HFFc6 (cell line): ENCODE measurements at regions not wholly inside any gene's neighbourhood (a gene's known extent, or its start where the extent isn't known, plus 50 kb on each side); places are given as distances from the start of the nearest gene placed in this dataset.

Experiments used
- DNase-seq: peaks from one replicate; pipeline ENCODE4 v3.0.0-alpha.2; 2018
- H3K27ac Mint-ChIP-seq: 2 replicates; pipeline ENCODE4 v1.8.0; 2020; ENCODE audit warnings: mild to moderate bottlenecking, mixed read lengths
- H3K27me3 Mint-ChIP-seq: 2 replicates; pipeline ENCODE4 v1.8.0; 2021; ENCODE audit warnings: mild to moderate bottlenecking, moderate library complexity, mixed read lengths; ENCODE audit not compliant: insufficient read depth
- H3K36me3 Mint-ChIP-seq: 2 replicates; pipeline ENCODE4 v1.8.0; 2021; ENCODE audit warnings: low read depth, mixed read lengths
- H3K4me1 Mint-ChIP-seq: 2 replicates; pipeline ENCODE4 v1.8.0; 2020; ENCODE audit warnings: low read depth, mixed read lengths
- H3K4me3 Mint-ChIP-seq: 2 replicates; pipeline ENCODE4 v1.8.0; 2020; ENCODE audit warnings: mild to moderate bottlenecking, moderate library complexity, mixed read lengths
- H3K9me3 Mint-ChIP-seq: 2 replicates; pipeline ENCODE4 v1.8.0; 2020; ENCODE audit warnings: mild to moderate bottlenecking, mixed read lengths
- TF ChIP-seq, protein P1 (sequence below): fragments of 200-600 bp; sonication (generic); IDR thresholded peaks from 2 replicates; pipeline ENCODE4 v1.5.0; 2021; ENCODE audit warnings: antibody characterized with exemption, mild to moderate bottlenecking

- Mint-ChIP-seq H3K27me3 (no peaks in the 10 kb centered on the region), H3K27ac (no peak overlapping the region), H3K9me3 (peaks cover 42% of the 10 kb centered on the region), H3K4me1 (no peaks in the 10 kb centered on the region), H3K36me3 (no peaks in the 10 kb centered on the region), H3K4me3 (no peak overlapping the region)
- no peak for DNase-seq
- TF ChIP-seq, protein P1, sequence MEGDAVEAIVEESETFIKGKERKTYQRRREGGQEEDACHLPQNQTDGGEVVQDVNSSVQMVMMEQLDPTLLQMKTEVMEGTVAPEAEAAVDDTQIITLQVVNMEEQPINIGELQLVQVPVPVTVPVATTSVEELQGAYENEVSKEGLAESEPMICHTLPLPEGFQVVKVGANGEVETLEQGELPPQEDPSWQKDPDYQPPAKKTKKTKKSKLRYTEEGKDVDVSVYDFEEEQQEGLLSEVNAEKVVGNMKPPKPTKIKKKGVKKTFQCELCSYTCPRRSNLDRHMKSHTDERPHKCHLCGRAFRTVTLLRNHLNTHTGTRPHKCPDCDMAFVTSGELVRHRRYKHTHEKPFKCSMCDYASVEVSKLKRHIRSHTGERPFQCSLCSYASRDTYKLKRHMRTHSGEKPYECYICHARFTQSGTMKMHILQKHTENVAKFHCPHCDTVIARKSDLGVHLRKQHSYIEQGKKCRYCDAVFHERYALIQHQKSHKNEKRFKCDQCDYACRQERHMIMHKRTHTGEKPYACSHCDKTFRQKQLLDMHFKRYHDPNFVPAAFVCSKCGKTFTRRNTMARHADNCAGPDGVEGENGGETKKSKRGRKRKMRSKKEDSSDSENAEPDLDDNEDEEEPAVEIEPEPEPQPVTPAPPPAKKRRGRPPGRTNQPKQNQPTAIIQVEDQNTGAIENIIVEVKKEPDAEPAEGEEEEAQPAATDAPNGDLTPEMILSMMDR: no peak
Observed at GRCh38 chr10:118116362-118116714, 69.6 kb upstream of the RAB11FIP2 start.

GRCh38 chr10:118115701-118116100 is 69.0 kb upstream of the RAB11FIP2 start:
- TF ChIP-seq, protein P1: no peak
- Mint-ChIP-seq H3K9me3 (peaks cover 39% of the 10 kb centered on the region), H3K4me3 (no peak overlapping the region), H3K27me3 (no peaks in the 10 kb centered on the region), H3K4me1 (no peaks in the 10 kb centered on the region), H3K36me3 (no peaks in the 10 kb centered on the region), H3K27ac (no peak overlapping the region)
- DNase-seq: no peak

DNA sequence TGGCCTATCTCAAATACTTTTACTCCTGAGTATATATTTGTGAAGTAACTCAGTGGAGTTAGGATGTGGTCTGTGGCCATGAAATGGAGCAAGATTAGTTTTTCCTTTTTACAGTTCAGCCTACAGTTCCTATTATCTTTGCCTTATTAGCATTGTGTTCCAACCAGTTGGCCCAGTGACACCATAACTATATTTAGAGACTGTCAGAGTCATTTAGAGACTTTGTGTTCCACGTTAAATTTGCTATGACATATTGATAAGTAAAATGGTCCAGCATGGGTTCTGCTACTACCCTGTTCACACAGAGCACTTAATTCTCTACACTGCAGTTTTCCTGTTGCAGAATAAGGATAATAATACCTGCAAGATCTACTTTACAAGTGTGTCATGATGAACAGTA is 68.3 kb upstream of the RAB11FIP2 start:
- no peak for DNase-seq
- Mint-ChIP-seq H3K9me3 (peaks cover 32% of the 10 kb centered on the region), H3K27ac (no peak overlapping the region), H3K4me3 (no peak overlapping the region), H3K4me1 (no peaks in the 10 kb centered on the region), H3K36me3 (no peaks in the 10 kb centered on the region), H3K27me3 (no peaks in the 10 kb centered on the region)
- TF ChIP-seq, protein P1: no peak

DNA sequence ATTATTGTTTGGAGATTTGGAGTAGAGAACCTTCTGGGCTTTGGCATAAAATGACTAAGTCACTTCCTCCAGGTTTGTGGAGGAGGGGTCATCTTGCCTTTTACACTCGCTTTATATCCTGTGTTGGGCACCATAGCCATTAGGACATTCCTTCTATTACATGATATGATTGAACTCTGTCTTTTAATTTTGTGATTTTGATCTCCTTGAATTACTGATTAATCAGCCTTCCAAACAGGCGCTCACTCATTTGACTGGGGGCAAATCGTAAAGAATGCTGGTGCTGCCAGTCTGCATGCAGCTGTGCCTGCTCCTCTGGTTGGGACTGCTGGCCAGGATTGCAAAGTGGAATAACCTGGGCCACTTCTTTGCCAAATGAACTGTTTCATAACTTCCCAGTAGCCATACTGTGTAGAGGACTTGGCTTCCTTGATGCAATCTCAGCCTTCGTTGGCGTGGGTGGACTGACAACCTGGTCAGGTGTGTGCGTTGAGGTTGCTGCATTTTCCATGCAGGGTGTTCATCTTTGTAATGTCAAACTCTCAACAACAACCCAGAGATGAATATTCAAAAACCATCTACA is 65.9 kb upstream of the RAB11FIP2 start:
- TF ChIP-seq, protein P1: no peak
- Mint-ChIP-seq H3K27ac (no peak overlapping the region), H3K36me3 (no peaks in the 10 kb centered on the region)

DNA sequence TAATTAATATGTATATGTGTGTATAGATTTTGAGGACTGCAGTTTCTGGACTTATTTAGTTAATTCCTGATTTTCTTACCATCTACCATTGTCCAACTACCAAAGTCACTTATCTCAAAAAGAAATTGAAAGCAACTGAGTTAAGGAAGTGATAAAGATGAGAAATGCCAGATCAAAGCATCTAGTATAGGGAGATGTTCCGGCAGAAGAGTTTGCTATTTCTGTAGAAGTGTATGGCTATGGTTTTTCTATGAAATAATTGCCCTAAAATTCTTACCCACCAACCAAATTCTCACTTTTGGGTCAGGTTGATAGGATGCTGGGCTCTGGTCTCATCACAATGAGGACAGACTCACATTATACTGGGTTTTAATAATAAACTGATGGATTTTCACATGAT is 64.0 kb upstream of the RAB11FIP2 start:
- H3K36me3 Mint-ChIP-seq: no peaks in the 10 kb centered on the region
- H3K4me3 Mint-ChIP-seq: no peak overlapping the region
- peaks cover 27% of the 10 kb centered on the region for H3K9me3 Mint-ChIP-seq
- TF ChIP-seq, protein P1: no peak
- no peak for DNase-seq
- H3K27me3 Mint-ChIP-seq: no peaks in the 10 kb centered on the region
- H3K27ac Mint-ChIP-seq: no peak overlapping the region
- H3K4me1 Mint-ChIP-seq: no peaks in the 10 kb centered on the region

More for the DNA sequence above, 65.9 kb upstream of the RAB11FIP2 start:
- Mint-ChIP-seq H3K4me1 (no peaks in the 10 kb centered on the region), H3K27me3 (no peaks in the 10 kb centered on the region), H3K4me3 (no peak overlapping the region), H3K9me3 (peaks cover 31% of the 10 kb centered on the region)
- DNase-seq: no peak
